GM19455 (cell line): ENCODE measurements at regions not wholly inside any gene's neighbourhood (a gene's known extent, or its start where the extent isn't known, plus 50 kb on each side); places are given as distances from the start of the nearest gene placed in this dataset.
A peak's percentile ranks its signal among the peaks of the same experiment; 100 is the strongest.

Experiments used
- ATAC-seq: cut with Tn5 transposase; IDR thresholded peaks from one replicate; pipeline ENCODE4 v1.9.1; 2021; ENCODE audit not compliant: unreplicated experiment

DNA sequence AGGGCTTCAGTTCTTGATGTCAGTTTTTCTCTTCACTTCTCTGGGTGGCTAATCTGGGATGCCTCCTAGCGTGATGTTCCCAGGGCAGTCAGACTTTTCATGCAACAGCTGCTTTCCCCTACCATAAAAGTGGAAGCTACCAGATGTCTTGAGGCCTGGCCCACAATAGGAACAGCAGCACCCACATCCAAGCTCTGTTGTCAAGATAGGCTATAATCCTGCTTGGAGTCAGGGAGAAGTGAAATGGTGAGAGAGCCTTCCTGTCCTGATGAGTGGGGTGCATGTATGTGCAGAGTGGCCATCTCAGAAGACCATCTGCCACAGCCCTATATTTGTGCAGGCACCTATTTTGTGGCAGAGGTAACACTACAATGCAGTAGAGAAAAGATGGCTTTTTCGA, 108.0 kb downstream of the HTR5A start:
- no peak for ATAC-seq

DNA sequence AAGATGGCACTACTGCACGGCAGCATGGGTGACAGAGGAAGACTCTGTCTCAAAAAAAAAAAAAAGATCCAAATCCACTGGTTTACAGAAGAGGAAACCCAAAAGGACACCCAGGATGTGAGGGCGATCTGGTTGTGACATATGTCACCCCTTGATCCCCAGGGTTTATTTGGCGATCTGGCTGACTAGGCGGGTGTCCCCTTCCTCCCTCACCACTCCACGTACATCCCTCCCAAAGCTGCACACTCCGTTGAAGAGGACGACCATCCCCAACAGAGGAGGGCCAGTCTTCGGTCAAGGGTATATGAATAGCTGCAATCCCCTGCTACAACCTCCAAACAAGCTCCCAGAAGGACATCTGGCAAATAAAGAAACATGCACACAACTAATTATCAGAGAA, 111.6 kb downstream of the HTR5A start:
- no peak for ATAC-seq

- ATAC-seq, result no peak
Observed at GRCh38 chr7:155182406-155182970, 112.4 kb downstream of the HTR5A start.

GRCh38 chr7:155183655-155184054, 113.5 kb downstream of the HTR5A start:
- no peak for ATAC-seq

DNA sequence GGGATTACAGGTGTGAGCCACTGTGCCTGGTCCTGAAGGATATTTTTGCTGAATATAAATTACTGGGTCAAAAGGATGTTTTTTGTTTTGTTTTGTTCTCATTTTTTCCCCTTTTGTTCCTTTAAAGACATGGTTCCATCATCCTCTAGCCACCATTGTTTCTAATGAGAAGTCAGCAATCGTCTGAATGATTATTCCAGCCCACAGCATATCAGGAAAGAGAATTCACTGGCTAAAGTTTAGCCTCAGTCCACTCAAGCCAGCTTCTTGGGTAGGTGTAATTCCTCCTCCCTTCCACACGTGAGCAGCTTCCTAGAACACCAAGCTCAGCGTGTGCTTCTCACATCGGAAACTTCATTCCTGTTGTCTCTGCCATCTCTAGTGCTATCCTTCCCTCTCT, 112.8 kb upstream of the INSIG1 start:
- ATAC-seq, result no peak

DNA sequence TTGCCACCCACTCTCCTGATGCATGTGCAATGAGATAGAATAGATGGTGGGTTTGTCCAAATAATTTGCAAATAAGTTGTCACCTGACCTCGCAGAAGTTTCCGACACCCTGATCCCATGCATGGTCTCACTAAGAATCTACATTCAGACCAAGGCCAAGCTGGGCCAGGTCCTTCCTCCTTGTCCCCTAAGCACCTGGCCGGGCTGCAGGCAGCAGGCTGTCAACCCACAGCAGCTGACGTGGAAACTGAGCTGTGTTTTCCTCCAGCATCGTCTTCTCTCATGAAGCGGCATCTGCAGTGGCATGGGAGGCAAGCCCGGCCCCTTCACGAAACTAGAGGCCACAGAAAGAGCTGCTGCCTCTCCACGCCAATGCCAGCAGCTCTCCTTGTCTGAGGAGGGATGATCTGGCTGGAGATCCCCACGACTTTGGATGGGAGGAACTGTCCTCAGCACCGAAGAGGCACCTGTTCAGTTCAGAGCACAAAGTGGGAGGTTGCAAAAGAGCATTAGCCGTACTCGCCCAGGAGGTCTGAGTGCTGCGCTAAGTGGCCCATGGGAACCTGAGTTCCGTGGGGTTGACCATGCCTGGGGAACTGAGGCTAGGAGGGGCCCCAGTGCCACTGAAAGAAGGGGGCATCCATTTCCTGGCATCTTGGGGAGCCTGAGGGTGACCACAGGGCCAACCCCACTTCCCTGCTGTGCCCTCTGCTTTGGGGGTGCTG, 110.5 kb upstream of the INSIG1 start:
- ATAC-seq, result no peak

- ATAC-seq, result no peak
Observed at GRCh38 chr7:155188357-155188756, 109.3 kb upstream of the INSIG1 start.

- no peak for ATAC-seq
Observed at GRCh38 chr7:155188821-155189581, 108.7 kb upstream of the INSIG1 start.

- no peak for ATAC-seq
Observed at GRCh38 chr7:155189590-155189989, 108.1 kb upstream of the INSIG1 start.

DNA sequence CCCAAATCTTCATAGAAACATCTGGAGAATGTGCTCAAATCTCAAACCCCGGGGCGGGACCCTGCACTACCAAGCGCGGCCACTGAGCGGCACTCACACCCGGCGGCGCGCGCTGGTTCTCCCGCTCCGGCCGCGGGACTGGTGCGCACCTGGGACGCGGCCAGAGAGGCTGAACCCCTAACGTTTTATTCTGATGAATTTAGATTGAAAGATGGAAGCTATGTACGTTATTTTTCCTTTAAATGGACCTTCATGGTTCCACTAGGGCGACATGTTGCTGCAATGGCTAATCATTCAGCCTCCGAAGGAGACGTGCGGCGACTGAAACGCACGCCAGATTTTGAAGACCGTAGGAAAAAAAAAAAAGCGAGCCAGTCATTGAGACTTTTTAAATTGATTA, 107.0 kb upstream of the INSIG1 start:
- ATAC-seq, result peak; percentile 51

- ATAC-seq, result no peak
Observed at GRCh38 chr7:155191137-155191536, 106.5 kb upstream of the INSIG1 start.

GRCh38 chr7:155191901-155192478, 105.7 kb upstream of the INSIG1 start:
- peak; percentile 46 for ATAC-seq

GRCh38 chr7:155192961-155193640, 104.6 kb upstream of the INSIG1 start:
- ATAC-seq, result no peak

DNA sequence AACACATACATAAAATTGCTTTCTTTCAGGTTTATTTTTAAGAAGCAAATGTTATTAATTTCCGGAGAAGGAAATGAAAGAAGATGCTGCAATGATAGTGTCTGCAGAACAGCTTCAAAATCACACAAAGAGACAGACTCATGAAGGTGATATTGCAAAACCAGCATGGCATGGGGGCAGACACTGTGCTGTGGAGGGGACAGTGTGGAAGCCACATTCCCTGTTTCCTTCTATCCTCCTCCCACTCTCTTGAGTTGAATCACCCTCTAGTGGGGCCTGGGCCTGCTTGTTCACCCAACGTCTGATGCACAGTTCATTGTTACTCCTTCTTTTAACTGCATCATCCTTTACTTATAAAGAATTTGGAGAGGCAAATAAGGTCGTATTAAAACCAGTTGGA, 104.0 kb upstream of the INSIG1 start:
- ATAC-seq, result no peak

DNA sequence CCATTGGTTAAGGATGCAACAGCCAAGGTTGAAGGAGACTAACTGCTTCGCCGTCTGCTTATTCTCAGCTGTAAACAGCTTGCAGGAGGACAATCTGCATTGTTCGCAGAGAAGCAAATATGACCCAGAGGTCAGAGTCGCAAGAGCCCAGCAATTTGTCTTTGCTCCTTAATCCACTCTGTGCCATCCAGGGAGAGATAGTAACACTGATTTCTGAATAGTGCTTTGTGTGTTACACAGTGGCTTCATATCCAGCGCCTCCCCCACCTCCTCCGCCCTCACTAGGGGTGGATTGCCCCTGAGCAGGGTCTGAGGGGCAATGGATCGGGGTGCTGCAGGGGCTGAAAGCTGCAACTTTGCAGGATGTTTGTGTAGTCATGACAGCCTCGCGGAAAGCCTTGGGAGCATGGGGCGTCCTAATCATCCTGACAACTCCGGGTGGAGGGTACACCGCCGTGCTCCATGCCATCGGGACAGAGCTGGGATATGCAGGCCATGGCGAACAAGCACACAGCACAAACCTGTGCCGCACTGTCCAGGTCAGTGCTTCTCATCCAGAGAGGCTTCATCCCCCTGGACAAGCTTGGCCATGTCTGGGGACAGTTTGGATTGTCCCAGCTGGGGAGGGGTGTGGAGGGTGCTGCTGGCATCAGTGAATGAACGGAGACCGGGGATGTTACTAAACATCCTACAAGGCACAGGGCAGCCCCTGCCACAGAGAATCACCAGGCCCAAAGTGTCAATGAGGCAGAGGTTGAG, 103.1 kb upstream of the INSIG1 start:
- ATAC-seq, result no peak

DNA sequence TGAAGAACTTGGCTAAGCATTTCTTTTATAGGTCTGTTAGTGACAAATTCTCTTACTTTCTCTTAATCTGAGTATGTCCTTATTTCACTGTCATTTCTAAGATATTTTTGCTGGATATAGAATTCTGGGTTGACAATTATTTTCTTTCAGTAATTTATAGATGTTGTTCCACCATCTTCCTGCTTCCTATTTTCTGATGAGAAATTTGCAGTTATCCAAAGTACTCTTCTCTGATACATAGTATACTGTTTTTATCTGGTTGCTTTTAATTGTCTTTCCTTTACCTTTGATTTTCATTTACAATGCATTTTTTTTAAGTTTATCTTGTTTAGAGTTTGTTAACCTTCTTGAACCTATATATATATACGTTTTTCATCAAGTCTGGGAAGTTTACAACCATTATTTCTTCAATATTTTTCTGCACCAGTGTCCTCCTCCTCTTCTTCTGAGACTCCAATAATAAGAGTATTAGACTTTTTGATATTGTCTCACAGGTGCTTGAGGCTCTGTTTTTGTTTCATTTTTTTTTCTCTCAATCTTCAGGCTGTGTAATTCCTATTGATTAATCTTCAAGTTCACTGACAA, 101.6 kb upstream of the INSIG1 start:
- no peak for ATAC-seq

- ATAC-seq, result no peak
Observed at GRCh38 chr7:155198196-155198892, 99.3 kb upstream of the INSIG1 start.

GRCh38 chr7:155198901-155199845, 98.5 kb upstream of the INSIG1 start:
- no peak for ATAC-seq
